ENCODE measurements at regions not wholly inside any gene's neighbourhood (a gene's known extent, or its start where the extent isn't known, plus 50 kb on each side); places are given as distances from the start of the nearest gene placed in this dataset.
A peak's percentile ranks its signal among the peaks of the same experiment; 100 is the strongest.
"Not testable (repeated sequence)": the region's sequence is repeated elsewhere in the genome, so short reads cannot be mapped to it uniquely, and the experiment has no call there.

DNA sequence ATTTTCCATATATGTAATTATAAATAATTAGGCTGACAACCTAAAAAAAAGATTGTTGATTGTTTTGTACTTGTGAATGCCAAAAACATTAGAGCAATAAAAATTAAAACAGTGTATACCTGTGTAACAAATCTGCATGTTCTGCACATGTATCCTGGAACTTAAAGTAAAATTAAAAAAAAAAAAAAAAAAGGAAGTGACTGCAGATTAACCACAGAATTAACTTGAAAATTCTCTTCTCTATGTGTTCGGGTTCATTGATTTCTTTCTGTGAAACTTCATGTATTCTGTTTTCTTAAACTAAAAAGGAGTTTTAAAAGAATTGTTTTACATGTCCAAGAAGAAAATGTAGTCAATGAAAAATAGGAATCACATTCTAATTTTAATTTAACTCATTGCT lies 95.7 kb downstream of the FASLG start:
- no peak for DNase-seq

DNA sequence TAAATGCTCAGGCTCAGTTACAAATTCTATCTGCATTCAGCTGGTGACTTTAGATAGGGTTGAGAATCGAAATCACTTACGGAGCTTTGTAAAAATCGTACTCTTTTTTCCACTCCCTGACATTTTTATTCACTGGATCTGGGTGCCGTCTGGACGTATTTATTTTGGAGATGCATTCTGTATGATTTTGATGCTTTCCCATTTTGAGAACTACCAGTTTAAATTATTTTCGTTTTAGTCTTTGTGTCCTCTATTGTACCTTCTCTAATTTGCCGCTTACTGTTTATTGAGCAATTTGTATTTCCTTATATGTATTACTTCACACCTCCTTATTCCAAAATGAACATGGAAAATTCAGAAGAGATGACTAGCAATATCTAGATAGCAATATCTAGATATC lies 96.2 kb downstream of the FASLG start:
- DNase-seq = no peak

DNA sequence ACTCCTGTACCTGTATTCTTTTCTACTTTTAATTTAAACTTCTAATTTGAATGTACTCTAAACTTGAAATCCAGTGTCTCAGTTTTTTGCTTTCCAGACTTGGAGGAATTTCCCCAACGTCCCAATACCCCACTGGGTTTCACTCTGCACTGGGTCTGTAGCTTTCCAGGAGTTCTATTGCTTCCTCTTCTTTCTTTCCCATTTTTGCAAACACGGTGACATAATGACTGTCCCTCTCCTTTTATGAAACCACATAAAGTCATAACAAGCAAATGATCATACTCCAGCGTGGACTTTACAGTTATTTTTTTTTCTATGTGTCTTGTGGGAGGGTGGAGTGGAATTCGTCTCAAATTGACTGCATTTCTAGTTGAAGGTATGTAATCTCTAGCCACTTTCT lies 97.1 kb downstream of the FASLG start:
- no peak for DNase-seq

DNA sequence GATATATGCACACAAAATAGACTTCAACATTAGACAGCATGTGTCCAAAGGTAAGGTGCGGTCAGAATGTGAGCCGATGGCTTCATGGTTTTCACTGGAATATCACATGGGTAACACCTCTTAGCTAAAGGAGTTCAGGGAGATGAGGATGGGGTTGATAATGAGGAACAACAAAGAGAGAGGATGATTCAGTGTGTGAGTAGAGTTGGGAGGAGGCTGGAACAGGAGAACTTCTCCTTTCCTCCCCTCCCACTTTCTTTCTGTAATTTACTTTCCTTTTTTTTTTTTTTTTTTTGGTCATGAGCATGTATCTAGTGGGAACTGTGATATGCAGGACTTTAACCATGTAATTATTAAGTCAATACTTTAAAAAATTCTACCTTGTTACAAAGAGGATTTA lies 99.4 kb downstream of the FASLG start:
- no peak for DNase-seq

DNA sequence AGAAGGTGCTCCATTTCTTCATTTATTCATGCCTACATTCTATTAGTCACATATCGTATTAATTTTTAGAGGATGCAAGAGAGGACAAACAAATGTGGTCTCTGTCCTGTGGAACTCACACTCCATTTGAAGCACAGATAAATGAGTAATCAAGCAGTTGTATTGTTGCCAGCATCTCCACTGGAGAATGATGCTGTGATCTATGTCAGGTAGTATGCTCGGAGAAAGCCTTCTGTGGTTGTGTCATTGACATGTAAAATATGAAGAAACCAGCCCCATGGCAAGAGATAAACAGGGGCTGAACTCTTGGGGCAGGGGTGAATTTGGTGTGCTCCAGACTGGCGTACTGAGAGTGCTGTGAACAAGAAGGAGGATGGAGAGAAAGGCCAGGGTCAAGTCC lies 101.2 kb downstream of the FASLG start:
- DNase-seq = no peak

DNA sequence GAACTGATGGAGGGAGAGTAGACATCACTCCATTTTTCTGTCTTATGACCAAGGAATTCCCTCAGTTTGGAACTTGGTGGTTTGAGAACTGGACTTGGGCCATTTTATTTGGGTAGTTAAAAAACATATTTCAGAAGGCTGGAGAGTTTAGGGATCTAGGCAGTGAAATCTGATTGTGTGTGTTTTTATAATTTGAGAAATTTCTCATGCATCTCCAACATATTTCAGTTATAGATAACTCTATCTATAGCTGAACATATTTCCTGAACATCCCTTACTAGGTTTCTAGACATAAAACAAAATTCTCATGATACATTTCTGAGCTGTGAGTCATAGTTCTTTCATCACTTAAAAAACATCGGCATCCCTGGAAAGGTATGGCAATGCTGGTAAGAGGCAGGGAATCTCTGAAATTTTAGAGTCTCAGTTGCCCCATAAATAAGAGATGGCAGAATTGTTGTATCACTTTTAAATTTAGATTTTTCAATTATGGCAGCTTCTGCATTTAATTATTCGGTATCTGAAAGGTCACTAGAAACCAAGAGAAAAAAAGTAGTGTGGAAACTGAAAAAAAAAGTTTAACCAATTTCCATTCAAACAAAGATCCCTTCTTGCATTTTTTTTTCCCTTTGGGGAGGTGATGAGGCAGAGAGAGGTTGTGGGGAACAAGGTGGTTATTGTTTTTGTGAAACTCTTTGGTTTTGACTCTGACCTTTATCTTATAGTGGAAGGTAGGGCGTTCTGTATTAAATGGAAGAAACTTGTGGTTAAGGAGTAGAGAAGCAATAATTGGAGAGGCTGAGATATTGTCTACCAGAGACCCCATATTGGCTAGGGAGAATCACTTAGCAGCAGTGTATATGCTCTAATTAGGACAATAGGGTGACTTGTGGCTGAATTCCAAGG lies 102.9 kb downstream of the FASLG start:
- peak in 1 of 3 donors; percentile 8 for DNase-seq

DNA sequence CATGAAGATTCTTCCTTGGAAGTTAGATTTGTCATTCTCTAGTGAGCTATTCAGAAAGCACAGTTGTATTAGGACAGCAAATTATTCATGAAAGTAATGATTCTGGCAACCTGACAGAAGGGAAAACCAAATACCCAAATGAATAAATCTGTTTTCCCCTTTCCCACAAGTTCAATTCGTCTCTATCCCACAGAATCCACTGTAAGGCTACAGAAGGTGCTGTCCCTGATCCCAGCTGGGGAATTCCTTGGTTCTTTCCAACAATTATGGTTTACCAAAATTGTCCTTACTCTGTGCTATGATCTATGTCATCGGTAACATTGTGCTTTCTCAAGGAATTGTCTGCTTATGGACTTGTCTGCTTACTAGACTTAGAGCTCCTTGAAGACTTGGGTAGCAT lies 104.2 kb downstream of the FASLG start:
- no peak for DNase-seq

DNA sequence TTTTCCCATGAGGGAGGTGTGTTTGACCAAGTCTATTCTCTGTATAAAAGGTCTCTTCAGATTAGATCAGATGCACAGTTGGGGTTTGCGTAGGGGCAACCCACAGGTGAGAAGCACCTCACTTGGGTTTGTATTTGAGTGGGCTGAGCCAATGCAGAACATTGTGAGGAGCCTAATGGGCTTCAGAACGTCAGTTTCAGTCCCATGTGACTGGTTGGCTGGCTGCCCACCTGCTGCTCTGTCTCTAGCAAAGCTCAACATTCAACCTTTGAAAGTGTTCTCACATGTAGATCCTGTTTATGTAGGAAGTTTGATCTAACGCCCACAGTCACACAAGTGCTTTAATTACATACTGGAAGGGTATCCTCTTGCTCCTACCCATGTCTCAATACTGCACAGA lies 105.5 kb downstream of the FASLG start:
- no peak for DNase-seq

DNA sequence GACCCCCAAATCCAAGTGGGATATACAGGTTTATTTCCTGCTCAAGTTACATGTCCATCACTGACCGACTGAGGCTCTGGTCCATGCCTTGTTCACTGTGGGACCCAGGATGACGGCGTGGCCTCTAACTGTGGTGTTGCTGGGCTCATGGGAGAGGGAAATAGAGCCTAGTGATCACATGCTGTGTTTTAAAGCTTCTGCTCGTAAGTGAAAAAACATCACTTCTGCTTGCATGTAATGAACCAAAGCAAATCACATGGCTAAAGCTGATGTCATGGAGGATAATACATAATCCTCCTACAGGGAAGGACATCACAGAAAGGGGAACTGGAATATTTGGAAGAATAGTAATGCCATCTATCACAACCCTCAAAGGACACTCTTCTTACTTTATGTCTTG lies 107.6 kb downstream of the FASLG start:
- peak in 2 of 3 donors; percentile 3 to 25 for DNase-seq

DNA sequence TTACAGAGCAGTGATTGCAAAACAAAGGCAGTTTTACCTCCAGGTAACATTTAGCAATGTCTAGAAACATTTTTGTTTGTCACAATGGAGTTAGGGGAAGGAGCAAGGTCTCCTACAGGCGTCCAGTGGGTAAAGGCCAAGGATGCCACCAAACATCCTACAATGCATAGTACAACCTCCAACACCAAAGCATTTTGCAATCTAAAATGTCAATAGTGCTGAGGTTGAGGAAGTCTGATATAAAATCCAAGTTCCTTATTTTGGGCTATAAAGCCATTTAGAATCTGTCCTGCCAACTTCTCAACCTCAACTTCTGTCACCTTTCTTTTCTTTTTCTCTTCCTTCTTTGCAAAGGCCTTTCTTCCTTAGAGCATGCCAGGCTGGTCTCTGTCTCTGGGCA lies 111.2 kb downstream of the FASLG start:
- no peak for DNase-seq

DNA sequence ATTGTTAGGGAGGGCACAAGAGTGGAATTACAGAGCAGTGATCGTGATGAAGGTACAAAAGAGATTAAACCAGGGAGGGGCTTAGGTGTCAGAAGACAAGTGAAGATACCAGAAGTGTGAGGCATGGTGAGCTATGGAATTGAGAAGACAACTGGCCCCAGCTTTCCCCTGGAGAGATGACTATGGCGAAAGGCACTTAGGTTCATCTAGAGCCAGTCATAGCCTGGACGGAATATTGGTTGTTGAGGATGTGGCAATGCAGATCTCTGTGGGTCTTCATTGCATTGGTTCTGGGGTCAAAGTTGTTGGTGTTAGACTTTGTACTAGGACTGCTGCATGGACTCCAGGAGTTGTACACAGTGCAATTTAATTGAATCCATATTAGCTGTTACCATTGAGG lies 115.7 kb downstream of the FASLG start:
- DNase-seq = no peak

DNA sequence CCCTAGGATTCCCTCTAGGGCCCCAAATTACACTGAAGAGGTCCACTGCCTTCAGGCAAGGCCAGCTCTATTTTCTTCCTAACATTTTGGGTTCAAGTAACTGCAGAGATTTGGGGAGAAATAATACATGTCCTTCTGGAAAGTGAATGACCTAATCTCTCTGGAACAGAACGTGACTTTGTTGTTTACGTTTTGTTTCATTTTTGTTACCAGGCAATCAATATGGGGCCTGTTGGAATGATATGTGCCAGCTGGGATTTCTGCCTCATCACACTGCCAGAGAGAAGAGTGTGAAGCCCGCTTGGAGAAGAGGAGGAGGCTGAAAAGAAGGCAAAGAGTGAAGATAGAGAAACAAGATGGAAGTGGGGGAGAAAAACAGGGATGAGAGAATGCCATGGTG lies 116.7 kb downstream of the FASLG start:
- DNase-seq = peak in 1 of 3 donors; percentile 4

DNA sequence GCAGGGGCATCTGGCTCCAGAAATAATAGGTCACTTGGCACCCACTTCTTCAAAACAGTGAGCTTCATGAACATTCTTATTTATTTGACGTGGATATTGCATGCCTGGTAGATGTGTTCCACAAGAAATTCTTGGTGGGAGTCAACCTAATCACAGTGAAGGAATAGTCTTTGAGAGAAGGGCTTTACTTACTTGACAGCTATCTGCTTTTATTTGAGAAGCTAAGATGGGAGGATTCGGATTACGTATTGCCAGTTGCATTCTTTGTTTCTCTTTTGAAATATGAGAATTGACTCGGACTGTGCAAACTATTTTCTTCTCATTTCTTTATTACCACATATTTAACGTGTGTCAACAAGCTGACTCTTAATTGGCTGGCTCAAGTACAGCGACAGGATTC lies 117.2 kb downstream of the FASLG start:
- DNase-seq = no peak

DNA sequence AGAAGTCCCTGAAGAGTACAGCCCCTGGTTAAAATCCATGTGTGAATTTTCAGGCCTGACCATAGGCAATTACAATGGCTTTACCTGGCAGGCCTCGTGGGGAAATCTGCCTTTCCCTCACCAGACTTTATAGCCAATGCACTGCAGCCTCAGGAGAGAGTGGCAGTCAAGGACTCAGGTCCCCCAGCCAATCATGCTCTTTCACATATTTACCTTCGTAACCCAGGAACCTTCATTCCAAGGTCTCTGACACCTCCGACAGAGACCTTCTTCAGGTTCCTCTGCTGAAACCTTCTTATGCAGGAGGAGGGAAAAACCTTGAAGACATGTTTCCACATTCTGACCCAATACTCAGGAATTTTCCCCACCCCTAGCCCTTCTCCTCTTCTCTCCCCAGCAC lies 118.9 kb downstream of the FASLG start:
- no peak for DNase-seq

DNA sequence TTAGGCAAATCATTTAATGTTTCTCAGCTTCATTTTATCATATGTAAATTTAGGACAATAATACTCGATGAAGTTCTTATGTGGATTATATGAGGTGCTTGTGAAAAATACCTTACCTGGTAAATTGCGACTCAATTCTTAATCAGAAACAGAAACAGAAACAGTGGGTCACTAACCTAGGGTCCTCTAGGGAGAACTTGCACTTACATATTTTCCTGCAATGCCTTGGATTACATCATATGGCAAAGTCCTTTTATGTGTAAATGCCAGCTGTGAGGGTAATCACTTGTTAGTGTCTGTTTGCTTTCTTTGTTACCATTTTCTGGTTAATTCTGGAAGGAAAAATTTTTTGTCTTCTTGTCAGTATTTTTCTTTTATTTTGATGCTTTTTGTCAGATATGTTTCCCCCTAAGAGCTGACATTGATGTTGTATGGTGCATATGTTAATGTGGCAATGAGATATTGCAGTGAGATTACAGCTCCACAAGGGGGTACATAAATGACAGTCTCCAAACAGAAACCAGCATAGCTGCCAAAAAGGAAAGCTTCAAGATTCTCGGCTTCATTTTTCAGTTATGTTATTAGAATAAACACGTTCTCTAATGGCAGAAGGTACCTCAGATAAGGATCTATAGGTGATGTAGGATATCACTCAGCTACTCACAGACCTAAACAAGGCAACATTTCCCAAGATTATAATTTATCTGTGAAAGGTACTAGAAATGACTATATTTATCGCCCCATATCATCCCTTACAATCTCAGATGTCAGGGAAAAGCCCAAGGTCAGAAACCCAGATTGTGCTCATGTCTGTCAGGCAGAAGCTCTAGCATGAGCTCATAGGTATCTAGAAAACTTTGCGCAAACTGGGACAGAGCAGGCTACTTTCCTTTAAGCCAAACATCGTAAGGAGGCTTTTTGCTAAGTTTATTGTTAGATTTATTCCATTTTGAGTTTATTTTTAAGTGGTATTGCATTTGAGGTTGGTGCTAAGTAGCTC lies 119.9 kb downstream of the FASLG start:
- DNase-seq = no peak

DNA sequence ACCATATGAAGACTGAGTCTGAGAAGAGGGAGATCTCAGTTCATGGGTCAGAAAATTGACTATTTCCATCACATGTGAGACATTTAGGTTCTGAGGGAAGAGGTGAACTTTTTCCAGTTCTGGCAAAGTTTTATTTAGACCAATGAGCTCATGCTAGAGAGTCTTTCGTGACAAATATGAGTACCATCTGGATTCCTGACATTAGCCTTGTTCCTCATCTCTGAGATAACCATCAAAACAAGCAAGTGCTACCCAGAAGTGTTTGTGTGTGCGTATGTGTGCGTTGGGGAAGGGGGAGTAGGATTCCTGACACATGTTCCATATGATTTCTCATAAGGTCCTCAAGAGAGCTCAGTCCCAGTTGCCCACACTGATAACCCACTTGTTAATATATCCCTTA lies 120.6 kb downstream of the FASLG start:
- no peak for DNase-seq

DNA sequence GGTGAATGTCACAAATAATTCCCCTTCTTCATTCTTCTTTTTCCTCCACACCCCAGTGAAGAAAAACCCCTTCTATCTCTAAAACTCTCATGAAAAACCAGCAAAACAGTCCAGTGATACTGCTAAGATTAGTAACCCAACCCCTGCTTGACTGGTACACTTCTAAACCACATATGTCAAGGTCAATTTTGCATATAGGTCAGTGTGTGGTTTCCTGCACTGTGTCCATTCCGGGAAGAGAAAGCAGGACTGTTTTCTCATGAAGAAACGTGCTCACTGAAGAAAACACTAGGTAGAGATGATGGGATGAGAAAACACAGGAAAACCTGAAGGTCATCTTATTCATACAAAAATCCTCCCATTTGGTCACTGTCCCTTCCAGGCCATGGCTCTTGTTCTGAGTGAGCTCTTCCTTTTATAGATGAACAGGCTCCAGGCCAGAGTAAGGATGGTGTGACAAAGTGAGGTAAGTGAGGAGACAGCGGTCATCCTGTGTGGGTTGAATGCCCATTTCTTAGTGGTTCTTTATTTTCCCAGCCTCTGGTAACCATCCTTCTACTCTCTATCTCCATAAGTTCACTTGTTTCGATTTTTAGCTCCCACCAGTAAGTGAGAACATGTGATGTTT lies 122.7 kb downstream of the FASLG start:
- DNase-seq = no peak

DNA sequence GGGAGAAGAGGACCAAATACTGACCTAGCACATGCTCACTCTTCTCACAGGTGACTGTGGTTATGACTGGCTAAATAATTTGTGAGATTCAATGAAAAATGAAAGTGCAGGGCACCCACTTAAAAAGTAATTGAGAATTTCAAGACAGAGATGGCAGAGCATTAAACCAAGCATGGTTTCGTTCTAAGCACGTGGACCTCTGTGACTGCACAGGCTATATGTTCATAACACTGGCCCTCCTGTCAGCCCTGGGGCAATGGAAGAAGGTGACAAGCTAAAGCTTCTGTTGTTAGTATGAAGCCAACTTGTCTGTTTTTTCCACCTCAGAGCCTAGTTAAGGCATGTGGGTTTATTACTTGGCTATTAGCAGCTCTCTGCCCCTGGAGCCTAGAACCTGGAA lies 130.9 kb downstream of the FASLG start:
- no peak for DNase-seq

DNA sequence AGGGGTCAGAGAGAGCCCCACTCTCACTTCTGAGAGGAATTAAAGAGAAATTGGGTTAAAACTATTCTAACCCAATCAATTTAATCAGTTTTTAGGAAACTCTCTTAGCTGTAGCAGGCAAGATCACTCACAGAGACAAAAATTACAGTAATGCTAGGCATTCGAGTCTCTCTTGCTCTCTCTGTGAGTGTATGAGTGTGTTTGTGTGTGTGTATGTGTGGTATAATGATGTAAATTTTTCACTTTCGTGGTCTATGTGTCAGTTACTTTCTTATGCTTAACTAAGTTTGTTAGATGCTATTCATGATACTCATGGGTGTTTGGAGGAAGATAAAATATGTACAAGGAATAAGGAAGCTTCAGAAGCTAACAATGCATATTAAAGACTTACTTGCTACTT lies 131.3 kb downstream of the FASLG start:
- DNase-seq = no peak

DNA sequence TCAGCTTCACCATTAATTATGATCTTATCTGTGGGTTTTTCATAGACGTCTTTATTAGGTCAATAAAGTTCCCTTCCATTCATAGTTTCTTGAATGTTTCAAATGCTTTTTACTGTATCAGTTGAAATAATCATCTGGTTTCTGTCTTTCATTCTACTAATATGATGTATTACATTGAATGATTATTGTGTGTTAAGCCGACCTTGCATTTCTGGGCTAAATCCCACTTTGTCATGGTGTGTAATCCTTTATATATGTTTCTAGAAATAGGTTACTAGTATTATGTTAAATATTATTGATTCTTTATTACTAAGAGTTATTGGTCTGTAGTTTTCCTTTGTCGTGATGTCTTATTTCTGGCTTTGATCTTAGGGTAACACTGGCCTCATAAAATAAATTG lies 134.9 kb downstream of the FASLG start:
- DNase-seq = no peak

DNA sequence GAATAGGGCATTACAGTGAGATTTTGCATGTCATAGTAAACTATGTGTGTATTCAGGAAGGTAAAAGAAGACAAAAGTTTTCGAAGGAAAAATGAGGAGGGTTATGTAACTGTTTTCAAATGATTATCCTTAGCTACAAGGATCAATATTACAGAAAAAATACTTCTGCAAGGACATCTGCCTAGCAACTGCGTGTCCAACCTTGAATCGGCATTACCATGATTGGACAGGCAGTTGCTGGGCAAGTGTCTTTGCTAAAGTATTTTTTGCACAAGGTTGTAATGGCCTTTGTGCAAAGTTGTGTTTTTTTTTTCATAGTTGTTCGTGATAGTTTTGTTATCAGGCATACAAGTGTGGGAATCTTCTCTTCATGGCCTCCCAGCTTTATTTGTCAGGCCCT lies 136.8 kb downstream of the FASLG start:
- no peak for DNase-seq

DNA sequence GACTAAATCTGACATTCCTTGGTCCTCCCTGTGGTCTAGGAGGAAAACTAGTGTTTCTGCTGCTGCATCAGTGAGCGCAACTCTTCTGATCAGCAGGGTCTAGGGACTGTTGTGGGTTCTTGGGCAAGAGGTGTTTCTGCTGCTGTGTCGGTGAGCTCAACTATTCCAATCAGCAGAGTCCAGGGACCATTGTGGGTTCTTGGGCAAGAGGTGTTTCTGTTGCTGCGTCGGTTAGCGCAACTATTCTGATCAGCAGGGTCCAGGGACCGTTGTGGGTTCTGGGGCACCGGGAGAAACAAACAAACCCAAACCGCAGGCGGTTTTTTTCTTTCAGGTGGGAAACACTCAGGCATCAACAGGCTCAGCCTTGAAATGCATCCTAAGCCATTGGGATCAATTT lies 140.9 kb downstream of the FASLG start:
- DNase-seq = not testable (repeated sequence)
